Activated gamma-delta T cell (primary cell): ENCODE measurements at regions not wholly inside any gene's neighbourhood (a gene's known extent, or its start where the extent isn't known, plus 50 kb on each side); places are given as distances from the start of the nearest gene placed in this dataset.
"Not testable (repeated sequence)": the region's sequence is repeated elsewhere in the genome, so short reads cannot be mapped to it uniquely, and the experiment has no call there.

Experiments
- DNase-seq: peaks from one replicate; lab custom pipeline; 2025; lab: John Stamatoyannopoulos, UW

DNA sequence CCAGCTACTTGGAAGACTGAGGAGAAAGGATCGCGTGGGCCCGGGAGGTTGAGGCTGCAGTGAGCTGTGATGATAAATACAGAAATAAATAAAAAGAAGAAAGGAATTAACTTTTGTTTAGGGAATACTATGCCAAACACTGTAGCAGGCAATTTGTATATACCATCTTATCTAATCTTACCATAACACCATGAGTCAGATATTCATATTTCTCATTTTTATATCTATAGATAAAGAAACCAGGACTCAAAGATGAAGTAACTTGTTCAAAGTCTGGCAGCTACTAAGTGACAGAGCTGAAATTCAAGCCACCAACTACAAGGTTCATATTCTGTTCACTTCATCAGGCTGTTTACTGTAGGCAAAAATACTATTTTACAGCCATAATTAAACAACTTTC lies 119.2 kb upstream of the SLC39A10 start:
- no peak for DNase-seq

DNA sequence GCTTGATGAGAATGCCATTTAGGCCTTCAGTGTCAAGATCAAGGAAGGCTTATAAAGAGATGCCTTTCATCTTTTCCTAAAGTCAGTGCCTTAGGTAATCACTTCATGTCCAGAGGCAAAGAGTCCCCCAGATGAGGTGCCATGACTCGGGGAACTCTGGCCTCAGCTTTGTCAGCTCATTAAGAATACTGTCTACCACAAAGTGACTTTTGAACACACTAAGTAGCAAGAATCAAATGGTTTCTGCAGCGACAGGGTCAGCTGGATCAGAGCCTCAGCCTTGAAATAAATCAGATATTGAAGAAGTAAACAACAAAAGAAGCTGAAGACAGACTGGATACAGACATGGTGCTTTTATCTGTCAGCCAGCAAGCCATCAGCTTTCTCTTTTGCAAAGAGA lies 120.1 kb upstream of the SLC39A10 start:
- no peak for DNase-seq

DNA sequence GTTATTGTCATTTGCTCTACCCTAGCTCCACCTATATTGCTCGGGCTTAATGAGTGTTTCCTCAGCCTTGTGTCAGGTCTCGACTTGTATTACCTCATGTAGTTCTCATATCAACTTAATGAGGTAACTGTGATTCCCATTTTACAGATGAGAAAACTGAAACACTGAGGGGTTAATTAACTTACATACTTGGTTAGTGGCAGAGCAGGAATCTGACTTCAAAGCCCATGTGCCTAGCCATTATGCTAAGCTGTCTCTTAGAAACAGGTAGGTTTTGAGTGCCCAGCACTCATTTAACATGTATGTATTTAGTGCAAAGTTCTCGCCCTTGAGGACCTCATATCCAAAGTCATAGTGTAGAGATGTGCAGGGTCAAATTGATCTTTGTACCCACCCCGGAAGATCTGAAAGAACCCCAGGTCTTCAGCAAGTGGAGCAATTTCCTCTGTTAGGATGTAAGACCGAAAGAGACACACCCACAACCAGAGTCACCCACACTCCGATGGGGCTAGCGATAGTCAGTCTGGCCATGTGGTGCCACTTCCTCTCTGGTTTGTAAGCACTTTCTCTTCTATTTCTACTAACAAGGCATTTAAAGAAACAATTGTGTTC lies 121.0 kb upstream of the SLC39A10 start:
- no peak for DNase-seq

DNA sequence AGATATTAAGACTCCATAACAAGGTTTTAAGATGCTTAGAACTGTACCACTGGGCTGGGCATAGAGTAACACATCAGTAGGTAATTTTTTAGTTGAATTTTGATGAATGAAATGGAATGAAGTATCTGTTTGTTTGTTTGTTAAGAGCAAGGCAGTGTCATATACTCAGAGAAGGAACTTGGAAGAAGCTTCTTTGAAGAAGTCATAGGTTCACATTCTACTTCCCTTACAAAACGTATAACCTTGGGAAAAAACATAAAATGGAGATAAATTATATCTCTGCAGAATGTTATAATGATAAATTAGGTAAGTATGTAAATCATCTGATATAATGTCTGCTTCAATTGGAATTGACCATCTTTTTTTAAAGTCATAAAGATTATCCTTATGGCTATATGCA lies 122.1 kb upstream of the SLC39A10 start:
- DNase-seq = no peak

DNA sequence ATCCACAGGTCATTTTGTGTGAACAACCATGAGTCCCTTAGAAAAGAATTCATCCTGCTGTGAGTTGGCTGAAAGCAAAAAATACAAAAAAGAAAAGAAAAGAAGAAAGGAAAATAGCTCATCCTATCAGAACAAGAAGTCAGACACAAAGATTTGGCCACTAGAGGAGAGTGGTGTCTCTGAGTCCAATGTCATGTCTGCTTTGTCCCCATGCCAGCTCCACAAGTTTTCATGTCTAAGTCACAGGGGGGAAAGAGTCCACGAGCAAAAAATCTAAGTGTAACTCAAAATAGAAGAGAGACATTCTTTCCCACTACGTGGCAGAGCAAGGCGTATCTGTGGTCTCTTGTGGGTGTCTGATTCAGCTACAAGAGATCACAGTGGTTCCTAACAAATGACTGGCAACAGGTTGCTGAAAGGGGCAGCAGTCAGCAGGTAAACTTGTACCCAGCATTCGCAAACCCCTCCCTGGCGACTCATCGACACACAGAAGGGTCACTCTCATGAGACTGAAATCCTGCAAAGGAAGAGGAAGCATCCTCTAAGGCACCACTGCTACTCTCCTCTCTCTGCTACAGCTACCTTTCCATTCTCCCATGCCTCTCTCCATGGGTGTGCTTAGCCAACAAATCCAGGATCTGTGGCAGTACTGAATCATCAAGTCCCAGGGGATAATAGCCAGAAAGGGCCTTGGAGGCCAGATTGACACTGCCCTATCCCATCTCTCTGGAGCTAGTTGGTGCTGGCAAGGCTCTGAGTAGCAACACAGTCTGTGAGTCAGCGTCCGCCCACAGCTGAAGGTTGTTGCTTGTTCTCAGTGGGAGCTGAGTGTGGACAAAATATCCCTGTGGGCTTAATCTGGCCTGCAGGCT lies 123.0 kb upstream of the SLC39A10 start:
- DNase-seq = no peak

DNA sequence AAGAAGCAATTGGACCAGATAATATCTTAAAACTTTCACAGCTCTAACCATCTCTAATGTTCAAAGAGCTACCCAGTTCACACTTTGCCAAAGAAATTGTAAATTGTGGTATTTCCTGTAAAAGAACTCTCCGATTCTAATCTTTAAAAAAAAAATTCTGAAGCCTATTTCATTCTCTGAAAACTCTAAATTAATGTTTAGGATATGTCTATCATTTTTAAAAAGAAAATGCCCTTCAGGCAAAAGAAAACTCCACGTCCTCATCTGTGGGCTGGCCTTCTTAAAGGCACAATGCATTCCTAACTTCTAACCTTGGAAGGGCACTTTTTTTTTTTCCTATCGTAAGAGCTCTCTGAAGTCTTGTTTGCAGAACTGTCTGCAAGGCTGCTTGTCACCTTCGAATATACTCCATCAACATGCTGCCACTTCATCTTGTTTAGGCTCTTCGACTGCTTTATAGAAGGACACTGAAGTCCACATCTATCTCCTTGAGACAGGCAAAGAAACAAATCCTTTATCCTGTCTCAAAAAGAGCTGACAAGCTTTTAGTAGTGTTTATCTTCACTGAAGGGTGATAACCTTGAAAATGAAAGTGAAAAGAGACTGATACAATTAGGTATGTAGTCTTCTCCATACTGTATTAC lies 124.3 kb upstream of the SLC39A10 start:
- no peak for DNase-seq

DNA sequence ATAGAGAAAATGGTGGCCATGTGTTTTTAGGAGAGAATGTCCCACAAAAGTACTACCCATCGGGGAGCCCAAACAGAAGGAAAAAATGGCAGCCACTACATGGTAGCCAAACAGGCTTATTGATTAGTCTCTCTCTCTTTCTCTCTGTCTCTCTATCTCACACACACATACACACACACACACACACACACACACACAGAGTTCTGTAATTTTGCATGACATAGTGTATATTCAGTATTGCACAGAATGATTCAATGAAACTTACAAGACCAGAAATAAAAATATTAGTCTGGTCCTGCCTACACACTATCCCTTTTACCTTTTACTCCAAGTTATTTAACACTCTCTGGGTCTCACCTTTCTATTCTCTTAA lies 124.8 kb upstream of the SLC39A10 start:
- DNase-seq = no peak

DNA sequence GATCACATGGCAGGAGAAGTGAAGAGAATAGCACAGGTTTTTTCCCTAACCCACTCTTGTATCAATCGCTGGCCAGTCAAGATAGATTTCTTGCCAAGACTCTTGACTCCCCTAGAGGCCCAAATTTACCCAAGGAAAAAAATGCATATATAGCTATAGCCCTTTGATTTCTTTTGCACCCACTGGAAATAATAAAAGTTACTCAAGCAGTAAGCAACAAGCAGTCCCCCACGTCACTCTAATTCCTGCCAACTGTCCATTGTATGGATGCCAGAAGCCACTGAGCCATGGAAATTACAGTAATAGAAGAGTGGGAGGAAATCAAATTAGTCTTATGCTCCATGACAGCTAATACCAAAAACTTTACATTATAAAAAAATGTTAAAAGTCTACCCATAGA lies 125.3 kb upstream of the SLC39A10 start:
- DNase-seq = no peak

DNA sequence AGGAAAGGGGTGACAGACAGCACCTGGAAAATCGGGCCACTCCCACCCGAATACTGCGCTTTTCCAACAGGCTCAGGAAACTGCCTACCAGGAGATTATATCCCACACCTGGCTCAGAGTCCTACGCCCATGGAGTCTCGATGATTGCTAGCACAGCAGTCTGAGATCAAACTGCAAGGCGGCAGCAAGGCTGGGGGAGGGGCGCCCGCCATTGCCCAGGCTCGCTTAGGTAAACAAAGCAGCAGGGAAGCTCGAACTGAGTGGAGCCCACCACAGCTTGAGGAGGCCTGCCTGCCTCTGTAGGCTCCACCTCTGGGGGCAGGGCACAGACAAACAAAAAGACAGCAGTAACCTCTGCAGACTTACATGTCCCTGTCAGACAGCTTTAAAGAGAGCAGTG lies 133.8 kb upstream of the SLC39A10 start:
- not testable (repeated sequence) for DNase-seq

DNA sequence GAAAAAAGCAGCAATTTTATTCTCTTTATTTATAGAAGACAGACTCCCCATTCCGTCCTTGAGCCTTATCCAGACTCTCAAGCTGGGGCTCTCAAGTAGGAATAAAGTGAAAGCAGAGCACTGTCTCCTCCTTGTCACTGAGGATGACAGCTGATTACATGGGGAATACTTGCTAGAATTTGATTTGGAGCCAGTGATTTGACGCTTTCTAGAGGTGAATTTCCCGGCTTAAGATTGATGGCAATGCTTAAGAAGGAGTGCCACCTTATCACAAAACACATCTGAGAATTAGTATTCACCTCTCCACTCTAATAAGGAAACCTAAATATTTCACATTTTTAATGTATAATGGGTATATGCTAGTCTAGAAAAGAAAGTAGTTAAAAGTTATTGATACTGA lies 135.4 kb upstream of the SLC39A10 start:
- DNase-seq = no peak

DNA sequence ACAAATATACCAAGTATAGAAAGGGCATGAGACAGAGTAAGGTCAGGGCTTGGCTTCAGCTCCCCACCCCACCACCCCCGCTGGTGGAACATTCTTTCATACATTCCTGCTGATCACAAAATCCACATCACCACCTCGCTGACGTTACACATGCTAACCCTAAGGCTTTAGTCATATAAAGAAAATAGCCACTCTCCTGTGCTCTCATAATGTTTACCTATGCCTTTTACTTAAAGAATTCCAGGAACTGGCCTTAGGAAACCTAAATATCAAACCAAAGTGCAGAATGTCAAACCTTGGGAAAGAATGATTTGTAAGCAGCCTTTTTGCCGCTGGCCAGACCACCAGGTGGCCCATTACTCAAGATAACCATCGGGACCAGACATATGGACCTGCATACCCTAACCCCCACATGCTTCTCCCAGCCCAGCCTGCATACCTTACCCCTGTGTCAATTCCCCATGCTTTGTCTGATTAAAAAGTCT lies 136.3 kb upstream of the SLC39A10 start:
- no peak for DNase-seq

DNA sequence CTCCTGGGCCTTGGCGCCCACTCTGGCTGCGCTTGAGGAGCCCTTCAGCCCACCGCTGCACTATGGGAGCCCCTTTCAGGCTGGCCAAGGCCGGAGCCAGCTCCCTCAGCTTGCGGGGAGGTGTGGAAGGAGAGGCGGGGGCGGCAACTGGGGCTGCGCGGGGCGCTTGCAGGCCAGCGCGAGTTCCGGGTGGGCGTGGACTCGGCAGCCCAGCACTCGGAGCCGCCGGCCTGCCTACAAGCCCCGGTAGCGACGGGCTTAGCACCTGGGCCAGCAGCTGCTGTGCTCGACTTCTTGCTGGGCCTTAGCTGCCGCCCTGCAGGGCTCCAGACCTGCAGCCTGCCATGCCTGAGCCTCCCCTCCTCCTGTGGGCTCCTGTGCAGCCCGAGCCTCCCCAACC lies 141.5 kb upstream of the SLC39A10 start:
- no peak for DNase-seq

DNA sequence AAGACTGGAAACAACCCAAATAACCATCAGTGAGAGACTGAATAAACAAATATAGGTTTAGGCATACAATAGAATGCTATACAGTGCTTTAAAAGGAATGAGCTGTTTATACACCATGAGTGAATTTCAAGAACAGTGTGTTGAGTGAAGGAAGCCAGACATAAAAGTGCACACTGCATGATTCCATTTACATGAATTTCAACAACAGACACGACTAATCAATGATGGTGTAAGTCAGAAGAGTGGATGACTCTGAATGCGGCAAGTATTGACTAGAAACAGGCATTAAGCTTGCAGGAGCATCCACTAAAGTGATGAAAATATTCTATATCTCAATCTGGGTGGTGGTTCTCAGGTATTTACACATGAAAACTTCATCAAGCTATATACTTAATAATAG lies 142.7 kb upstream of the SLC39A10 start:
- no peak for DNase-seq

DNA sequence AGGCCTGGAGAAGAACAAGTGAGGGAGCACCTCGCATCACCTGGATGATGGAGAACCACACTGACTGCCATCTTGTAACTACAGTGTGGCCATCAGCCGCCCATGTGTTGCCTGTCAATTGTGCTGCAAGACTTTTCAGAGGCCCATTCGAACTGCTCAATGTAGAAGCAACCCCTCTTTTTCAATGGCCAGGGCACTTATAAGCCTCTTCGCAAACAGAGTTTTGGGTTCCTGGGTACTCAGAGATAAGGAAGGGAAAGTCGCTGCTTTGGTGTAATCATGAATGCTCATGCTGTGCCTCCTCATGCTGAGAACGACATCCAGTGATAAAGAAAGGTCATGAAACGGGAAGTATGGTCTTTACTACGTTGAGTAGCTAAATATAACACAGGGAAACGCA lies 143.9 kb upstream of the SLC39A10 start:
- DNase-seq = no peak

DNA sequence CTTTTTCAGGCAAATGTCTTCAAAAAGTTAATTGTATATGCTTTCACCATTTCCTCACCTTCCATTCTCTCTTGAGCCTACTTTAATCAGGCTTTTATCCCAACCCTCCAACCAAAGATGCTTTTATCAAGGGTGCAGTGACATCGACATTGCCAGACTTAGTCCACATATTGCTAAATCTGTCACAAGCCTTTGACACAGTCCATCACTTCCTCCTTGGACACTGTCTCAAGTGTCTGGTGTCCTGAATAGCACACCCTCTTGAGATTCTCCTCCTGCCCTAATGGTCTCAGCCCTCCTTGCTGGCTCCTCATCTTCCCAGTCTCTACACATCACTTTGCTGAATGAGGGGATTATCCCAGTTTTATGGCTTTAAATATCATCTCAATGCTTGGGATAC lies 147.5 kb upstream of the SLC39A10 start:
- DNase-seq = no peak

DNA sequence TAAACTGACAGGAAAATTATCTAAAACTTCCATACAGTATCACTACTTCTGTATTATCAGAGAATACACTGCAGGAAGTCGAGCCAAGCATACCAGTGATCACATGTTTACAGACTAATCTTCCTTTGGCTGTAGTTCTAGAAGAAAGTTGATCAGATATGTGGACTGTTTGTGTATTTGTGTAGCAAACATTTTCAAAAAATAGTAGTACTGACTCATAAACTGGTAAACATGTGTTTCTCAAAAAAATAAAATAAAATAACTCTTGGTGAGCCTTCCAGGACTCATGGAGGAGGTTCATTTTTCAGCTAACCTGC lies 148.9 kb upstream of the SLC39A10 start:
- no peak for DNase-seq

DNA sequence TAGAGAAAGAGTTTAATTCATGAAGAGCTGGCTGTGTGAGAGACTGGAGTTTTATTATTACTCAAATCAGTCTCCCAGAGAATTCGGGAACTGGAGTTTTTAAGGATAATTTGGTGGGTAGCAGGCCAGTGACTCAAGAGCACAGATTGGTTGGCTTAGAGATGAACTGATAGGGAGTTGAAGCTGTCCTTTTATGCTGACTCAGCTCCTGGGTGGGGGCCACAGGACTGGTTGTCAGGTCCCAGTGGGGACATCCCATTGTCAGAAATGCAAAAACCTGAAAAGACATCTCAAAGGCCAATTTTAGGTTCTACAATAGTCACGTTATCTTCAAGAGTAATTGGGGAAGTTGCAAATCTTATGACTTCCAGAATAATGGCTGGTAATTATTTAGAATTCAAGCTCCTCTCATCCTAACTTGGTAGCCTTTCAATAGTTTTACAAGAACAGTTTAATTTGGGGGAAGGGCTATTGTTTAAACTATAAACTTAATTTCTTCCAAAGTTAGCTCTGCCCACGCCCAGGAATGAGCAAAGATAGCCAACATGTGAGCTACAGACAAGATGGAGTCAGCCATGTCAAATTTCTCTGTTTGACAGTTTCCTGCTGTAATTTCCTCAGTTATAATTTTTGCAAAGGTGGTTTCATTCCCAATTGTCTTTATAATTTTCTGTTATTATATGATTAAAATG lies 149.4 kb upstream of the SLC39A10 start:
- no peak for DNase-seq

DNA sequence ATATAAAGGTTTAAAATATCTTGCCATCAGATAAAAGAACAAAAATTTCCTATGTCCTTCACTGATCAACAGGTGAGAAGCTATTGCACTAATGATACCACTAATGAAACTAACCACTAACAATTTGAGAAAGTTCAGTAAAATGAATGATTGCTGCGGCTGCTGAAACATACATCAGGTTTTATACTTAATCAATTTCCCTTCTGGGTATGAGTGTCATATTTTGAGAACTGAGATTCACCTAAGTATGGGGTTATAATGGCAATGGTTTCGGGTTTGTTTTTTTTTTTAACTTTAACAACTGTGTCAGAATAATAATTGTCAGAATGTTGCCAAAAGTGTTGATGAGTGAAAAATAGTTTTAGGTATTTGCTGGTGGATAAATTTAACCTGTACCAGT lies 151.3 kb upstream of the SLC39A10 start:
- DNase-seq = no peak

DNA sequence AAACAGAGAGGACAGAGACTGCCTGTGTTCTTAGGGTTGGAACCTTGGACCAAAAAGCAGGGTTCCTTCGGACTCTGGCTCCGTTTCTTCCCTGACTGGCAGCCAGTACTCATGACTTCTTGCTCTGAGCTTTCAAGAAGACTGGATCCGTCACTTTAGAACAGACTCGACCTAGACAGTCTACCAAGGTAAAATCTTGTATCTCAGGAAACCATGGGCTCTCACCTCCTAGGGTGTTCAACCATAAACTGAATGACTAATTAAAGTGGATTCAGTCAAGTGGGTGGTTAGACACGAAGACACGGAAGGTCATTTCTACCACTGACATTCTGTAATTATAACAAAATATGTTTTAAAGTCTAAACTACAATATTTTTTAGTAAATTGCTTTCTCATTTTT lies 153.8 kb upstream of the SLC39A10 start:
- no peak for DNase-seq

DNA sequence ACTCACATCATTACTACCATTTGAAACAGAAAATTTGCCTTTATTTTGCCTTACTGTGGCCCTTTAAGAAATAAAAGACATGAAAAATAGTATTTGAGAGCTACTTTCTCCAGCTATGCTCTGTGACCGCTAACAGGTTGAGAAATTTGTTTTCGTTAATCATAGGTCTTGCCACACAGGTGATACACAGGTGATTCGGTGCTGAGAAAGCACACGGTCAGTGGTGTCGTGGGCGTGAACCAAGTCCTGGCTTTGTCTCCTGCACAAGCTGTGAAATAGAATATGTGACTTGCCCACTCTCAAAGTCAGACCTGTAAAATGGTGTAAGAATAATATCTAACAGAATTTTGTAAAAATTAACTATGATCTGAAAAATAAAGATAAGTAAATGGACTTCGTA lies 155.3 kb upstream of the SLC39A10 start:
- no peak for DNase-seq

DNA sequence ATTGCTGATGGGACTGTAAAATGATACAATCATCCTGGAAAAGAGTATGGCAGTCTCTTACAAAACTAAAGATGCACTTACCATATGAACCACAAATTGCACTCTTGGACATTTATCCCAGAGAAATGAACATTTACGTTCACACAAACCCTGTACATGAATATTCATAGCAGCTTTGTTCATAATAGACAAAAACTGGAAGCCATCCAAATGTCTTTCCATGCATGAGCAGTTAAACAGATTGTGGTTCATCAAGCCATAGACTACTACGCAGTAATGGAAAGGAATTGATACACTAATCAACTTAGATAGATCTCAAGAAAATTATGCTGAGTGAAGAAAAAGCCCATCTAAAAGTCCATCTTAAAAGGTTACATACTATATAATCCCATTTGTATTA lies 156.1 kb upstream of the SLC39A10 start:
- no peak for DNase-seq

DNA sequence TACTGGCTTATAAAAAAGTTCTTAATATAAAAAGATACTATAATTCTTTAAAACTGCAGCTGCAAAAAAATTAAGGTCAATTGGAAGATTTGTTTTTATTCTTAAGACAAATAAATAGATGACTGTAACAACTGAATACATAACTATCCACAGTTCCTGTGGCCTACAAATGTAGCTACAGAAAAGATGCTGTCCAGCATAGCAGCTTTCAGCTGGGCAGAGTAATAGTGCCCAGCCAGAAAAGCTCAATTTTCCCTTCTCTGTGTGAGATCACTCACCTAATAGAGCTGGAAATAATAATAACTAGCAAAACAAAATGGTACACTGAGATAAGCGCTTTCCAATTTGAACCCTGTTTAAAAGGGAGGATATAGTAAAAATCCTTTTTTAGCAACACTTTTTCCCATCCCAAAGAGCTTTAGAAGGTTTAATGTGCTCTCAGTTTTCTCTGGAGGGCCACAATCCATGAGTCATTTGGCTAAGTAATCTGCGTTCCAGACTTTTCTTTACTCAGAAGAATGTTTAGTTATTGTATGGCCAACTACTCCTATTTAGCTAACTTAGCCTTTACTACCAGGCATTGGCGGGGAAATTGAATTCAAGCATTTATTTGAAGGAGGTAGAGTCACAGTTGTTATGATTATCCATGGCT lies 158.1 kb upstream of the SLC39A10 start:
- DNase-seq = no peak
